Hepatocyte (in vitro differentiated cells): ENCODE measurements at regions not wholly inside any gene's neighbourhood (a gene's known extent, or its start where the extent isn't known, plus 50 kb on each side); places are given as distances from the start of the nearest gene placed in this dataset.
A peak's percentile ranks its signal among the peaks of the same experiment; 100 is the strongest.
"Not testable (repeated sequence)": the region's sequence is repeated elsewhere in the genome, so short reads cannot be mapped to it uniquely, and the experiment has no call there.

Source experiments
- DNase-seq: peaks from one replicate; pipeline ENCODE4 v3.0.0-alpha.2; 2016; ENCODE audit warnings: low spot score
- H2AFZ ChIP-seq: fragments of 200-600 bp; sonication (generic); 2 replicates; pipeline ENCODE4 v1.6.0; 2016; ENCODE audit warnings: antibody characterized with exemption, mild to moderate bottlenecking
- H3K27ac ChIP-seq: fragments of 200-600 bp; sonication (generic); 2 replicates; pipeline ENCODE4 v1.5.1; 2016; ENCODE audit warnings: mild to moderate bottlenecking
- H3K27me3 ChIP-seq: fragments of 200-600 bp; sonication (generic); 2 replicates; pipeline ENCODE4 v1.6.1; 2016
- H3K36me3 ChIP-seq: fragments of 200-600 bp; sonication (generic); replicated peaks from 2 replicates; pipeline ENCODE4 v1.5.1; 2016; ENCODE audit warnings: low read depth; ENCODE audit not compliant: insufficient read depth
- H3K4me1 ChIP-seq: fragments of 200-600 bp; sonication (generic); 2 replicates; pipeline ENCODE4 v1.5.1; 2016; ENCODE audit warnings: mild to moderate bottlenecking, moderate library complexity; ENCODE audit not compliant: insufficient read depth
- H3K4me2 ChIP-seq: fragments of 200-600 bp; sonication (generic); 2 replicates; pipeline ENCODE4 v1.6.0; 2016
- H3K4me3 ChIP-seq: fragments of 200-600 bp; sonication (generic); 2 replicates; pipeline ENCODE4 v1.5.1; 2016; ENCODE audit warnings: mild to moderate bottlenecking
- H3K79me2 ChIP-seq: fragments of 200-600 bp; sonication (generic); 2 replicates; pipeline ENCODE4 v1.6.0; 2017; ENCODE audit warnings: mild to moderate bottlenecking
- H3K9me2 ChIP-seq: fragments of 200-600 bp; sonication (generic); replicated peaks from 2 replicates; pipeline ENCODE4 v1.6.0; 2017; ENCODE audit warnings: mild to moderate bottlenecking; ENCODE audit not compliant: insufficient read depth
- H3K9me3 ChIP-seq: fragments of 200-600 bp; sonication (generic); 2 replicates; pipeline ENCODE4 v1.5.1; 2016; ENCODE audit warnings: low read depth, mild to moderate bottlenecking
- H4K20me1 ChIP-seq: fragments of 200-600 bp; sonication (generic); 2 replicates; pipeline ENCODE4 v1.6.0; 2016; ENCODE audit warnings: mild to moderate bottlenecking; ENCODE audit not compliant: insufficient read depth, poor library complexity, severe bottlenecking
- CTCF ChIP-seq: fragments of 200-600 bp; sonication (generic); IDR thresholded peaks from 2 replicates; pipeline ENCODE4 v1.5.1; 2016; ENCODE audit warnings: antibody characterized with exemption, mild to moderate bottlenecking; ENCODE audit not compliant: poor library complexity
- EZH2 ChIP-seq: fragments of 200-600 bp; sonication (generic); IDR thresholded peaks from 2 replicates; pipeline ENCODE4 v1.6.1; 2016; ENCODE audit warnings: antibody characterized with exemption, mild to moderate bottlenecking, borderline replicate concordance
- EZH2phosphoT487 ChIP-seq: fragments of 200-600 bp; sonication (generic); IDR thresholded peaks from one replicate; pipeline ENCODE4 v1.6.1; 2018; ENCODE audit warnings: antibody characterized with exemption, mild to moderate bottlenecking, low read depth, moderate library complexity; ENCODE audit not compliant: unreplicated experiment, severe bottlenecking
- WGBS: methylation state at CpG from one replicate; pipeline ENCODE4 v1.1.6; 2016; ENCODE audit warnings: low lambda C conversion rate; ENCODE audit errors: missing lambda C conversion rate; 5-methylcytosine and 5-hydroxymethylcytosine counted together

GRCh38 chr11:22536071-22536470 lies 89.6 kb downstream of the FANCF start:
- Histone ChIP-seq H3K27ac (no peak overlapping the region), H3K79me2 (no peaks in the 10 kb centered on the region), H3K4me2 (no peak overlapping the region), H4K20me1 (no peaks in the 10 kb centered on the region), H3K36me3 (no peaks in the 10 kb centered on the region), H3K27me3 (no peaks in the 10 kb centered on the region), H3K9me3 (no peaks in the 10 kb centered on the region), H3K4me1 (no peaks in the 10 kb centered on the region), H3K9me2 (no peaks in the 10 kb centered on the region), H3K4me3 (no peak overlapping the region), H2AFZ (no peak overlapping the region)
- WGBS: 0% methylated on average over 1 of the region's 1 CpG
- DNase-seq: no peak
- TF ChIP-seq EZH2phosphoT487: no peak
- TF ChIP-seq CTCF: no peak
- no peak for TF ChIP-seq EZH2

GRCh38 chr11:22528612-22529429 lies 96.8 kb downstream of the FANCF start:
- peak overlapping the region; percentile 68 for H3K4me2 ChIP-seq
- H4K20me1 ChIP-seq, H3K79me2 ChIP-seq, H3K27ac ChIP-seq, DNase-seq, H3K9me2 ChIP-seq, H3K27me3 ChIP-seq, H3K9me3 ChIP-seq, H3K4me1 ChIP-seq, H3K36me3 ChIP-seq: not testable (repeated sequence)
- peak overlapping the region; percentile 3 for H3K4me3 ChIP-seq
- peak; percentile 14 for TF ChIP-seq CTCF
- peak overlapping the region; percentile 49 for H2AFZ ChIP-seq
- WGBS: 8% methylated on average over 28 of the region's 28 CpGs

- H3K27me3 ChIP-seq: no peaks in the 10 kb centered on the region
- no peak overlapping the region for H2AFZ ChIP-seq
- no peak for DNase-seq
- H3K36me3 ChIP-seq: no peaks in the 10 kb centered on the region
- H3K4me3 ChIP-seq: no peak overlapping the region
- no peaks in the 10 kb centered on the region for H3K9me3 ChIP-seq
- no peaks in the 10 kb centered on the region for H3K79me2 ChIP-seq
- no peaks in the 10 kb centered on the region for H3K9me2 ChIP-seq
- no peak overlapping the region for H3K4me2 ChIP-seq
- WGBS: 74% methylated on average over 2 of the region's 2 CpGs
- no peaks in the 10 kb centered on the region for H4K20me1 ChIP-seq
- H3K4me1 ChIP-seq: no peaks in the 10 kb centered on the region
- TF ChIP-seq CTCF (no peak), EZH2 (no peak), EZH2phosphoT487 (no peak)
- H3K27ac ChIP-seq: no peak overlapping the region
These were observed 103.4 kb downstream of the FANCF start for GRCh38 chr11:22522225-22522624.
